HG03520 (cell line): ENCODE measurements at regions not wholly inside any gene's neighbourhood (a gene's known extent, or its start where the extent isn't known, plus 50 kb on each side); places are given as distances from the start of the nearest gene placed in this dataset.
"Not testable (repeated sequence)": the region's sequence is repeated elsewhere in the genome, so short reads cannot be mapped to it uniquely, and the experiment has no call there.

Experiments
- ATAC-seq: cut with Tn5 transposase; IDR thresholded peaks from one replicate; pipeline ENCODE4 v1.9.1; 2021; ENCODE audit warnings: mild to moderate bottlenecking, moderate library complexity; ENCODE audit not compliant: unreplicated experiment

- no peak for ATAC-seq
Observed at GRCh38 chr3:110576960-110577359, 494.7 kb upstream of the NECTIN3 start.

- ATAC-seq, result no peak
Observed at GRCh38 chr3:110577854-110578253, 493.8 kb upstream of the NECTIN3 start.

- no peak for ATAC-seq
Observed at GRCh38 chr3:110579840-110580550, 491.6 kb upstream of the NECTIN3 start.

GRCh38 chr3:110583373-110583935, 488.2 kb upstream of the NECTIN3 start:
- no peak for ATAC-seq

GRCh38 chr3:110588906-110589305, 482.7 kb upstream of the NECTIN3 start:
- no peak for ATAC-seq

- no peak for ATAC-seq
Observed at GRCh38 chr3:110589341-110589740, 482.3 kb upstream of the NECTIN3 start.

GRCh38 chr3:110593749-110594148, 477.9 kb upstream of the NECTIN3 start:
- ATAC-seq, result no peak

- ATAC-seq, result no peak
Observed at GRCh38 chr3:110598847-110599490, 472.6 kb upstream of the NECTIN3 start.

GRCh38 chr3:110608566-110608965, 463.1 kb upstream of the NECTIN3 start:
- ATAC-seq, result no peak

GRCh38 chr3:110612045-110612444, 459.6 kb upstream of the NECTIN3 start:
- ATAC-seq, result no peak

- no peak for ATAC-seq
Observed at GRCh38 chr3:110614186-110614585, 457.4 kb upstream of the NECTIN3 start.

- ATAC-seq, result no peak
Observed at GRCh38 chr3:110615454-110615853, 456.2 kb upstream of the NECTIN3 start.

GRCh38 chr3:110618512-110619226, 452.9 kb upstream of the NECTIN3 start:
- ATAC-seq, result no peak

- ATAC-seq, result no peak
Observed at GRCh38 chr3:110620118-110620517, 451.5 kb upstream of the NECTIN3 start.

GRCh38 chr3:110623571-110623970, 448.0 kb upstream of the NECTIN3 start:
- peak; percentile 63 for ATAC-seq

GRCh38 chr3:110624576-110624975, 447.0 kb upstream of the NECTIN3 start:
- ATAC-seq, result no peak

- ATAC-seq, result no peak
Observed at GRCh38 chr3:110625201-110625747, 446.3 kb upstream of the NECTIN3 start.

- not testable (repeated sequence) for ATAC-seq
Observed at GRCh38 chr3:110626652-110627111, 444.9 kb upstream of the NECTIN3 start.

GRCh38 chr3:110628650-110629301, 442.8 kb upstream of the NECTIN3 start:
- no peak for ATAC-seq

- ATAC-seq, result no peak
Observed at GRCh38 chr3:110629917-110630316, 441.7 kb upstream of the NECTIN3 start.

- no peak for ATAC-seq
Observed at GRCh38 chr3:110644203-110644602, 427.4 kb upstream of the NECTIN3 start.
